ENCODE measurements at regions not wholly inside any gene's neighbourhood (a gene's known extent, or its start where the extent isn't known, plus 50 kb on each side); places are given as distances from the start of the nearest gene placed in this dataset.

GRCh38 chr13:91119643-91120042 is 227.8 kb upstream of the MIR17HG start:
- no peak for TF ChIP-seq TP53 (CRISPR knock-in tag; IDR thresholded peaks at IDR 0.05)
- no peak for TF ChIP-seq CTCF (IDR thresholded peaks at IDR 0.05)
- no peak for TF ChIP-seq JUN (IDR thresholded peaks at IDR 0.05)
- TF ChIP-seq NFE2L2 (conservative IDR thresholded peaks at IDR 0.05; ENCODE audit: low read length), result no peak
- TF ChIP-seq CHD2 (IDR thresholded peaks at IDR 0.05; ENCODE audit: low read length, partially characterized antibody), result no peak
- no peak for TF ChIP-seq MAX (IDR thresholded peaks at IDR 0.05)
- no peak for TF ChIP-seq SMC3 (IDR thresholded peaks at IDR 0.05)
- TF ChIP-seq POLR2A (IDR thresholded peaks at IDR 0.05; ENCODE audit: low read length), result no peak
- no peak for TF ChIP-seq EP300 (IDR thresholded peaks at IDR 0.05)
- TF ChIP-seq HMGXB4 (CRISPR knock-in tag; IDR thresholded peaks at IDR 0.05; ENCODE audit: borderline replicate concordance), result no peak
- TF ChIP-seq CEBPB (IDR thresholded peaks at IDR 0.05), result no peak
- TF ChIP-seq KDM1A (IDR thresholded peaks at IDR 0.05; ENCODE audit: low read depth), result no peak
- TF ChIP-seq CBX8 (IDR thresholded peaks at IDR 0.05), result no peak
